PC-3 (cell line): ENCODE measurements at regions not wholly inside any gene's neighbourhood (a gene's known extent, or its start where the extent isn't known, plus 50 kb on each side); places are given as distances from the start of the nearest gene placed in this dataset.

Source experiments
- EZH2phosphoT487 ChIP-seq: fragments of 300-600 bp; sonication (generic); IDR thresholded peaks from 2 replicates; pipeline ENCODE4 v1.6.1; 2018; ENCODE audit warnings: mild to moderate bottlenecking, antibody characterized with exemption, low read length, borderline replicate concordance
- TF ChIP-seq, protein P1 (sequence below): fragments of 300-600 bp; sonication (generic); conservative IDR thresholded peaks from 2 replicates; pipeline ENCODE4 v1.5.1; 2017; ENCODE audit warnings: antibody characterized with exemption, low read depth, mild to moderate bottlenecking, low read length

DNA sequence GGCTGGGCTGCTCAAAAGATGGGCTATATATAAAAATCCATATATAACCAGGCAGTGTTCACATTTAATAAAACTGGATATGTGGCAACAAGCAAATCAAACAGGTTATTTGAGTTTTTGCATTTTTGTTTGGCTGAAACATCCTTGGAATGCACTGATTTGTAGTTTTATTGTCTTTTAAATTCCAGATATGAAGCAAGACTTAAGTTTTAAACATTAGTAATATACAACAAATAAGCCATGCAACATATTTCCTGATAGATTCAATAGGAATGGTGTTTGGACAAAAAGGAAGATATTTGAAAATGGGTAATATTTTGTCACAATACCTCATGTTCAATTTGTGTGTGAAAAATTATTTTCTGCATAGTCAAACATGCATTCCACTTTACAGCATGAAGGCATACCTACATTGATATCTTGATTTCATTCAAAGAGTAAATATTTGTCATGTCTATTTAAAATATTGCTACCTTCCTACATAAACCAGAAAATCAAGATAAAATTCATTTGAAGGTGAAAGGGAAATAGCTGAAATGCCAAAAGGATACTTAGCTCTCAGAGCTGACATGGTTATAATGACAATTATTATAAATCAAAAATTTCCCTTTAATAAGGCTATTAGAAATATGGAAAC is 132.3 kb upstream of the NETO1 start:
- TF ChIP-seq, protein P1, sequence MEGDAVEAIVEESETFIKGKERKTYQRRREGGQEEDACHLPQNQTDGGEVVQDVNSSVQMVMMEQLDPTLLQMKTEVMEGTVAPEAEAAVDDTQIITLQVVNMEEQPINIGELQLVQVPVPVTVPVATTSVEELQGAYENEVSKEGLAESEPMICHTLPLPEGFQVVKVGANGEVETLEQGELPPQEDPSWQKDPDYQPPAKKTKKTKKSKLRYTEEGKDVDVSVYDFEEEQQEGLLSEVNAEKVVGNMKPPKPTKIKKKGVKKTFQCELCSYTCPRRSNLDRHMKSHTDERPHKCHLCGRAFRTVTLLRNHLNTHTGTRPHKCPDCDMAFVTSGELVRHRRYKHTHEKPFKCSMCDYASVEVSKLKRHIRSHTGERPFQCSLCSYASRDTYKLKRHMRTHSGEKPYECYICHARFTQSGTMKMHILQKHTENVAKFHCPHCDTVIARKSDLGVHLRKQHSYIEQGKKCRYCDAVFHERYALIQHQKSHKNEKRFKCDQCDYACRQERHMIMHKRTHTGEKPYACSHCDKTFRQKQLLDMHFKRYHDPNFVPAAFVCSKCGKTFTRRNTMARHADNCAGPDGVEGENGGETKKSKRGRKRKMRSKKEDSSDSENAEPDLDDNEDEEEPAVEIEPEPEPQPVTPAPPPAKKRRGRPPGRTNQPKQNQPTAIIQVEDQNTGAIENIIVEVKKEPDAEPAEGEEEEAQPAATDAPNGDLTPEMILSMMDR: no peak
- no peak for TF ChIP-seq EZH2phosphoT487
